ENCODE measurements at regions not wholly inside any gene's neighbourhood (a gene's known extent, or its start where the extent isn't known, plus 50 kb on each side); places are given as distances from the start of the nearest gene placed in this dataset.
"Not testable (repeated sequence)": the region's sequence is repeated elsewhere in the genome, so short reads cannot be mapped to it uniquely, and the experiment has no call there.

- no peak for DNase-seq
These were observed 206.5 kb upstream of the ZSWIM2 start for GRCh38 chr2:187055463-187055862.

GRCh38 chr2:187054501-187055319 lies 205.7 kb upstream of the ZSWIM2 start:
- DNase-seq: no peak

GRCh38 chr2:187051350-187051749 lies 202.4 kb upstream of the ZSWIM2 start:
- no peak for DNase-seq

GRCh38 chr2:187050409-187050998 lies 201.5 kb upstream of the ZSWIM2 start:
- no peak for DNase-seq

GRCh38 chr2:187037310-187037709 lies 188.3 kb upstream of the ZSWIM2 start:
- no peak for DNase-seq

GRCh38 chr2:187034434-187034833 lies 185.5 kb upstream of the ZSWIM2 start:
- DNase-seq: no peak

GRCh38 chr2:187024739-187025138 lies 175.8 kb upstream of the ZSWIM2 start:
- no peak for DNase-seq

- not testable (repeated sequence) for DNase-seq
These were observed 175.0 kb upstream of the ZSWIM2 start for GRCh38 chr2:187023996-187024395.

GRCh38 chr2:187017438-187017837 lies 168.5 kb upstream of the ZSWIM2 start:
- DNase-seq: no peak

- DNase-seq: no peak
These were observed 164.1 kb upstream of the ZSWIM2 start for GRCh38 chr2:187013058-187013457.

- DNase-seq: no peak
These were observed 162.3 kb upstream of the ZSWIM2 start for GRCh38 chr2:187011206-187011832.

GRCh38 chr2:187009483-187010239 lies 160.7 kb upstream of the ZSWIM2 start:
- no peak for DNase-seq

- no peak for DNase-seq
These were observed 159.1 kb upstream of the ZSWIM2 start for GRCh38 chr2:187008111-187008510.

GRCh38 chr2:187003611-187004010 lies 154.6 kb upstream of the ZSWIM2 start:
- DNase-seq: no peak

GRCh38 chr2:187003038-187003554 lies 154.1 kb upstream of the ZSWIM2 start:
- DNase-seq: no peak

GRCh38 chr2:187002242-187002641 lies 153.3 kb upstream of the ZSWIM2 start:
- no peak for DNase-seq

GRCh38 chr2:187001248-187001647 lies 152.3 kb upstream of the ZSWIM2 start:
- no peak for DNase-seq

- DNase-seq: no peak
These were observed 146.1 kb upstream of the ZSWIM2 start for GRCh38 chr2:186995092-186995491.

GRCh38 chr2:186992597-186992996 lies 143.6 kb upstream of the ZSWIM2 start:
- no peak for DNase-seq

GRCh38 chr2:186991766-186992417 lies 142.9 kb upstream of the ZSWIM2 start:
- DNase-seq: no peak

- DNase-seq: no peak
These were observed 136.0 kb upstream of the ZSWIM2 start for GRCh38 chr2:186984966-186985365.

GRCh38 chr2:186984481-186984880 lies 135.5 kb upstream of the ZSWIM2 start:
- no peak for DNase-seq
